ENCODE measurements at regions not wholly inside any gene's neighbourhood (a gene's known extent, or its start where the extent isn't known, plus 50 kb on each side); places are given as distances from the start of the nearest gene placed in this dataset.

DNA sequence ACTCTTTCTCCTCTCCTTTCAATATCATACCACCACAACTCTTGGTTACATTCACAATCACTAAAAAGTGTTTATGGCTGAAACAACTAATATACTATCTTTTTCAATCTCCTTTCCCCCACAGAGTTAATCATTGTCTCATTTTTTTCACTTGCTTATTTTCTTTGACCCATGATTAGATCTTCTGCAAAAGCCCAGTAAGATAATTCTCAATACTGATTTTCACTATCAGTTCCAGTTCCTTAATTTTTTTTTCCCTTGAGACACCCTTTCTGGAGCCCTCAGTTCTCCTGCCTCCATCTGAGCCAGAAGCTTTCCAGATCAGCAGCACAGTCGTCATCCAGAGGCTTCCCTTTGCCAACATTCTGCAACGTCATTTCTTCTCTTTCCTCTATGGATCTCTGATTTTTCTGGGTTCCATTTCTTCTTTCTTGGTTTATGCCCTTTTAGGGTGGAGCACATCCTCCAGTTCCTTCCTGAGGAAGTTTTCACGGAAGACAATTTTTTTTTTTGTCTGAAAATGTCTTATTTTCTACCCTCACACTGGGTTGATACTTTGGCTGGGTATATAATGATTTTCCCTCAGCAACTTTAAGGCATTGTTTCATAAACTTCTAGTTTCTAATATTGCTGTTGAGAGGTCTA lies 88.7 kb upstream of the C15orf39 start:
- TF ChIP-seq POLR2A (IDR thresholded peaks at IDR 0.05) (no peak), CTCF (IDR thresholded peaks at IDR 0.05) (no peak)

Measured in thyroid gland (tissue), 4 donors.